DND-41 (cell line): ENCODE measurements at regions not wholly inside any gene's neighbourhood (a gene's known extent, or its start where the extent isn't known, plus 50 kb on each side); places are given as distances from the start of the nearest gene placed in this dataset.
"Not testable (repeated sequence)": the region's sequence is repeated elsewhere in the genome, so short reads cannot be mapped to it uniquely, and the experiment has no call there.

Experiments
- EZH2 ChIP-seq: IDR thresholded peaks from 3 replicates; pipeline ENCODE4 v1.6.1; 2012; ENCODE audit warnings: borderline replicate concordance, low read depth, mild to moderate bottlenecking, moderate library complexity, low read length, inconsistent platforms; ENCODE audit not compliant: severe bottlenecking
- TF ChIP-seq, protein P1 (sequence below): IDR thresholded peaks from 2 replicates; pipeline ENCODE4 v1.5.1; 2012; ENCODE audit warnings: borderline replicate concordance, low read length, moderate library complexity, mild to moderate bottlenecking; ENCODE audit not compliant: poor library complexity, severe bottlenecking; ENCODE audit errors: extremely low read depth

DNA sequence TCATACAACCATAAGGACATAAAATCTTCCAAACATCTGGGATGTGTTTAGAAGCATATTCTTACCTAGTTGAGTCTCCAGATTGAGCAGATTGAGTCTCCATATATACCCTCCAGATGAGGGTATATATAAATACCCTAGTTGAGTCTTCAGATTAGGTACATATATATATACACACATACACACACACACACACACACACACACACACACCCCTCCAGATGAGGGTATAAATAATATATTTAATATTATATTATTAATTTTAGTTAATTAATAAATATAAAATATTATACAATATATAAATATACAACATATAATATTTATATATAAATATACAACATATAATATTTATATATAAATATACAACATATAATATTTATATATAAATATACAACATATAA, 2219.1 kb downstream of the PCDH7 start:
- not testable (repeated sequence) for TF ChIP-seq EZH2
- TF ChIP-seq, protein P1, sequence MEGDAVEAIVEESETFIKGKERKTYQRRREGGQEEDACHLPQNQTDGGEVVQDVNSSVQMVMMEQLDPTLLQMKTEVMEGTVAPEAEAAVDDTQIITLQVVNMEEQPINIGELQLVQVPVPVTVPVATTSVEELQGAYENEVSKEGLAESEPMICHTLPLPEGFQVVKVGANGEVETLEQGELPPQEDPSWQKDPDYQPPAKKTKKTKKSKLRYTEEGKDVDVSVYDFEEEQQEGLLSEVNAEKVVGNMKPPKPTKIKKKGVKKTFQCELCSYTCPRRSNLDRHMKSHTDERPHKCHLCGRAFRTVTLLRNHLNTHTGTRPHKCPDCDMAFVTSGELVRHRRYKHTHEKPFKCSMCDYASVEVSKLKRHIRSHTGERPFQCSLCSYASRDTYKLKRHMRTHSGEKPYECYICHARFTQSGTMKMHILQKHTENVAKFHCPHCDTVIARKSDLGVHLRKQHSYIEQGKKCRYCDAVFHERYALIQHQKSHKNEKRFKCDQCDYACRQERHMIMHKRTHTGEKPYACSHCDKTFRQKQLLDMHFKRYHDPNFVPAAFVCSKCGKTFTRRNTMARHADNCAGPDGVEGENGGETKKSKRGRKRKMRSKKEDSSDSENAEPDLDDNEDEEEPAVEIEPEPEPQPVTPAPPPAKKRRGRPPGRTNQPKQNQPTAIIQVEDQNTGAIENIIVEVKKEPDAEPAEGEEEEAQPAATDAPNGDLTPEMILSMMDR, result not testable (repeated sequence)
